PC-3 (cell line): ENCODE measurements at regions not wholly inside any gene's neighbourhood (a gene's known extent, or its start where the extent isn't known, plus 50 kb on each side); places are given as distances from the start of the nearest gene placed in this dataset.

Source experiments
- EZH2 ChIP-seq: fragments of 300-600 bp; sonication (generic); IDR thresholded peaks from one replicate; pipeline ENCODE4 v1.6.1; 2017; ENCODE audit warnings: antibody characterized with exemption, mild to moderate bottlenecking, low read length; ENCODE audit not compliant: unreplicated experiment
- EZH2phosphoT487 ChIP-seq: fragments of 300-600 bp; sonication (generic); IDR thresholded peaks from 2 replicates; pipeline ENCODE4 v1.6.1; 2018; ENCODE audit warnings: mild to moderate bottlenecking, antibody characterized with exemption, low read length, borderline replicate concordance
- TF ChIP-seq, protein P1 (sequence below): fragments of 300-600 bp; sonication (generic); conservative IDR thresholded peaks from 2 replicates; pipeline ENCODE4 v1.5.1; 2017; ENCODE audit warnings: antibody characterized with exemption, low read depth, mild to moderate bottlenecking, low read length

DNA sequence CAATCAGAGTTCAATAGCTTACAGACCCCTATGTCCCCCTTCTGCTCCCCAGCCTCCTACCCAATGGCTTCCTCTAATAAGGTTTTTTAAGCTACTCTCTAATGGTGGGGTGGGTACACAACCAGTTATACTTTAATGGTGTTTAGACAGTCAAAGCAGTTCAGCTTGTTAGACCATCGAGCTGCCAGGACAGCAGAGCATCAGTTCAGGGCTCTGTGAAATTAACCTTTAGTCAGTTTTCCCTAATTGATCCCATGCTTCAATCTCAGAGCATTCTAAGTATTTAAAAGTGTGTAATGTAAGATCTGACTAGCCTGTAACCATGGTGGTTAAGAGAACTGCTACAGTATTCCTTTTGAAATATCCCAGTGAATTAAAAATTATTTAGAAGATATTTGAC is 107.2 kb upstream of the ZNF644 start:
- no peak for TF ChIP-seq EZH2
- TF ChIP-seq, protein P1, sequence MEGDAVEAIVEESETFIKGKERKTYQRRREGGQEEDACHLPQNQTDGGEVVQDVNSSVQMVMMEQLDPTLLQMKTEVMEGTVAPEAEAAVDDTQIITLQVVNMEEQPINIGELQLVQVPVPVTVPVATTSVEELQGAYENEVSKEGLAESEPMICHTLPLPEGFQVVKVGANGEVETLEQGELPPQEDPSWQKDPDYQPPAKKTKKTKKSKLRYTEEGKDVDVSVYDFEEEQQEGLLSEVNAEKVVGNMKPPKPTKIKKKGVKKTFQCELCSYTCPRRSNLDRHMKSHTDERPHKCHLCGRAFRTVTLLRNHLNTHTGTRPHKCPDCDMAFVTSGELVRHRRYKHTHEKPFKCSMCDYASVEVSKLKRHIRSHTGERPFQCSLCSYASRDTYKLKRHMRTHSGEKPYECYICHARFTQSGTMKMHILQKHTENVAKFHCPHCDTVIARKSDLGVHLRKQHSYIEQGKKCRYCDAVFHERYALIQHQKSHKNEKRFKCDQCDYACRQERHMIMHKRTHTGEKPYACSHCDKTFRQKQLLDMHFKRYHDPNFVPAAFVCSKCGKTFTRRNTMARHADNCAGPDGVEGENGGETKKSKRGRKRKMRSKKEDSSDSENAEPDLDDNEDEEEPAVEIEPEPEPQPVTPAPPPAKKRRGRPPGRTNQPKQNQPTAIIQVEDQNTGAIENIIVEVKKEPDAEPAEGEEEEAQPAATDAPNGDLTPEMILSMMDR, result no peak
- no peak for TF ChIP-seq EZH2phosphoT487
